Embryonic facial prominence (tissue), 1 donor: ENCODE measurements at regions not wholly inside any gene's neighbourhood (a gene's known extent, or its start where the extent isn't known, plus 50 kb on each side); places are given as distances from the start of the nearest gene placed in this dataset.
"Not testable (repeated sequence)": the region's sequence is repeated elsewhere in the genome, so short reads cannot be mapped to it uniquely, and the experiment has no call there.

Experiments
- DNase-seq: peaks from one replicate; pipeline ENCODE4 v3.0.0-alpha.2; 2016; ENCODE audit errors: extremely low spot score

GRCh38 chr5:97234380-97234779 lies 51.3 kb upstream of the RIOK2 start:
- DNase-seq, result not testable (repeated sequence)

DNA sequence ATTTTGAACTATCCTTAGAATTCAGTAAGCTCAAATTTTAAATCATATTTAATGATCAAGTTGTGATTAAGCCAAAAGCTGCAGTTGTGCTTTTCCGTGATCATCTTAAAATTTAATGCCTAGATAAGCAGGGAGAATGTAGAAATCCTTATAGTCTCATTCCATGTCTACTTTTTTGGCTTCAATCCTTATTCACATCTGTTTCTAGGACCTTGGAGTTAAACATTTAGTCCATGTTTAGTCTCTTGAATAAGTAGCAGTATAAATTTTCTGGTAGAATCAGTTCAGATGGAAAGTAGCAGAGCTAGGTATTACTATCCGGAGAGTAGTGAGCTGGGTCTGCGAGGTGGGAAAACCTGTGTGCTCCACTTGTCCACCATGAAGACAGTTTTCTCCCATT lies 59.3 kb upstream of the RIOK2 start:
- no peak for DNase-seq

DNA sequence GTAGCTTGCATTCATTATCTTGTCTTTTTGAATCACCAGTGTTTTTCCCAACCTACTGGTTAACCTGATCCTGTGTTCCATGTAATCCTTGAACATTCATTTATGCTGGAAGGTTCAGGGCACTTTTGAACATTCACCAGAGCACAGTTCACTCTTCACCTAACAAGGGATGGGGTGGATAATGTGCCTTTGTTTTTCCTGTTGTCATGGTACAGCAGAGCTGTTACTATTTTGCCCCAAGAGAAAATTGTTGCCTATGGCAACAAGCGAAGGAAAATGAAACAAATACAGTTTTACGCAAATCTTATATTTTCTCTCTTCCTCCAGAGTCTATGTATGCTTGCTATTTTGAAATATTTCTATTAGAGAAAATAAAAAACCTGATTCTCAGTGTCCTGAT lies 60.3 kb upstream of the RIOK2 start:
- DNase-seq, result no peak

DNA sequence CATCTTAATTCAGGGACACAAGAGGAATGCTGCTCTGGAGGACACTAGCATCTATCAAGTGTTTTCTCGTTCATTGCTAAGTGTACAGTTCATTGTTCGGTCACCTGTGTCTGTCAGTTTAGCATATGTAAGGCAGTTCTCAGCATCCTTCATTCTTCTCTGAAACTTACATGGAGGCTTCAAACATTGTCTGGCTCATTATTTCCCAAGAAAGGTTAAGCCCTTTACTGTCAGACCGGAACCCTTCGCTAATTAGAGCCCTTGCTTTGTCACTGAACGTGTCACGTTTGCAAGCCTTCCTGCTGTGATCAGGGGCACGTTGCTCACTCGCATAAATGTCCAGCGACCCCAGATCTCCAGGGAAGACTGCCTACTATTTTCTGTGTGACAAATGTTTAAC lies 62.3 kb upstream of the RIOK2 start:
- DNase-seq, result no peak

DNA sequence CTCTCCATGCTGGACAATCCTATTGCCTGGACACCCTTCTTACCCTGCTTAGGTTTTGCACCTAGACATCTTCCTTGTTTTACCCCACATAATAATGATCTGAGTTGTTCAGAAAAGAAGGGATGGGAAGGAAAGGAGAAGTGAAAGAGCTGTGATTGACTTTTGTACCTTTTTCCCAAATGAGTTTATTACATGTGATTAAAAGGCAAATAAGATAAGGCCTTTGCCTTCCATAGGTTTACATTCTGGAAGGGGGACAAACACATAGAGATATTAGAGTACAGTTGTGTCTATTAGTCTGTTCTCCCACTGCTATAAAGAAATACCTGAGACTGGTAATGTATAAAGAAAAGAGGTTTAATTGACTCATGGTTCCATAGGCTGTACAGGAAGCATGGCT lies 67.1 kb upstream of the RIOK2 start:
- no peak for DNase-seq

- no peak for DNase-seq
Measured at GRCh38 chr5:97266076-97266475, 83.0 kb upstream of the RIOK2 start.

- no peak for DNase-seq
Measured at GRCh38 chr5:97266576-97266975, 83.5 kb upstream of the RIOK2 start.

- DNase-seq, result no peak
Measured at GRCh38 chr5:97267767-97268166, 84.7 kb upstream of the RIOK2 start.

- DNase-seq, result no peak
Measured at GRCh38 chr5:97276474-97277120, 93.5 kb upstream of the RIOK2 start.

DNA sequence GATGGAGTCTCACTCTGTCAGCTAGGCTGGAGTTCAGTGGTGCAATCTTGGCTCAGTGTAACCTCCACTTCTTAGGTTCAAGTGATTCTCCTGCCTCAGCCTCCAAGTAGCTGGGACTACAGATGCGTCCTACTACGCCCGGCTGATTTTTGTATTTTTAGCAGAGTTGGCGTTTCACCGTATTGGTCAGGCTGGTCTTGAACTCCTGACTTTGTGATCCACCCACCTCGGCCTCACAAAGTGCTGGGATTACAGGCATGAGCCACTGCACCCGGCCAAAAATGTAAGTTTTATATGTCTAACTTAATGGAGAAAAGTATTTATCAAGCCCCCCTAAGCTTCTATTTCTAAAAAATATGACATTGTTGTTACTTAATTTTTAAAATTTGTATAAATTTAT lies 98.2 kb upstream of the RIOK2 start:
- no peak for DNase-seq

GRCh38 chr5:97297063-97297703 lies 114.1 kb upstream of the RIOK2 start:
- DNase-seq, result peak; percentile 7

DNA sequence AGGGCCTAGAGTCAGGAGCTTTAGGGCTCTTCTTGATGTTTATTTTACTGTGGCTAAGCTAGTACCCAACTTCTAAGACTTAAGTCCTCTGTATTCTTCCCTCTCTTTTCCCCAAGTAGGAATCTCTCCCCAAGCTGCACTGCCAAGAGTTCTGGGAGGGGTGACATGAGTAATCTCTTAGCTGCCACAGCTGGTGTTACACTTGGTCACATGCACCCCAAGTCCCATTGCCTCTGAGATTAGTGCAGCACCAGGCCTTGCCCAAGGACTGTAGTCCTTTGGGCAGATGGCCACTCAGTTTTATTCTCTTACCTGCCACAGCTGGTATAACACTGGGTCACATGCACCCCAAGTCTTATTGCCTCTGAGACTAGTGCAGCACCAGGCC lies 114.7 kb upstream of the RIOK2 start:
- DNase-seq, result no peak

GRCh38 chr5:97301181-97301580 lies 118.1 kb upstream of the RIOK2 start:
- DNase-seq, result not testable (repeated sequence)

GRCh38 chr5:97338729-97339128 lies 155.7 kb upstream of the RIOK2 start:
- DNase-seq, result no peak

GRCh38 chr5:97355775-97356174 lies 172.7 kb upstream of the RIOK2 start:
- DNase-seq, result no peak

DNA sequence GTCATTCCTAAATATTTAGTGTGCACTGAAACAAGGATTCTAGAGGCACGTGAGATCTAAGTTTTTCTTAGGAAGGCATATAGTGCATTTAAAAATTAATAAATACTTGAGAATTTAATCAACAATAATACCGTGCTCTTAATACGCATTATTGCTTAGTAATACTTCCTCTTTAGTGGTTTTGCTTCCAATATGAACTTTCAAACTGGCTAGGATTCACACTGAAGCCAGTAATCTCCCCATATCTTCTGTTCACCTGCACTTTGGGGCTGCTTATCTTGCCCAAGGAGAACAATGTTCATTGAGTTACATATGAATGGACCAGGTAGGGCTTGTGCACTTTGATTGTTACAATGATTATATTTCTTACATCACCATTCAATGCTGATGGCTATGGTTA lies 180.5 kb upstream of the RIOK2 start:
- no peak for DNase-seq

DNA sequence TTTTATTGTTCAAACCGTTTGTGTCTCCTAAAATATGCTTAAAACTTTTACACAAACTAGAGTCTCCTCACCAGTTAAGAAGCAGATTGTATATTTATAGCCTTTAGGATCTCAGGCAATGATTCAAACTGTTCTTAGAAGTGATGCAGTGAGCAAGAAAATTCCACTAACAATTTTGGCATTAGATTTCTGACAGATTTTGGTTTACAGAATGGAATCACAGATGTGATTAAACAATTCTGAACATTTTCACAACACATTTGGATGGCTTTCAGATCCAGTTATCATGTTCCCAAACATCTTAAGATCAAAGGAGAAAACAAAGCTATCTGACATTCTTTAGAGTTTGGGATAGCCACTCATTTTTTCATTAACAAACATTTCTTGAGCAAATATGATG lies 181.7 kb upstream of the RIOK2 start:
- no peak for DNase-seq

DNA sequence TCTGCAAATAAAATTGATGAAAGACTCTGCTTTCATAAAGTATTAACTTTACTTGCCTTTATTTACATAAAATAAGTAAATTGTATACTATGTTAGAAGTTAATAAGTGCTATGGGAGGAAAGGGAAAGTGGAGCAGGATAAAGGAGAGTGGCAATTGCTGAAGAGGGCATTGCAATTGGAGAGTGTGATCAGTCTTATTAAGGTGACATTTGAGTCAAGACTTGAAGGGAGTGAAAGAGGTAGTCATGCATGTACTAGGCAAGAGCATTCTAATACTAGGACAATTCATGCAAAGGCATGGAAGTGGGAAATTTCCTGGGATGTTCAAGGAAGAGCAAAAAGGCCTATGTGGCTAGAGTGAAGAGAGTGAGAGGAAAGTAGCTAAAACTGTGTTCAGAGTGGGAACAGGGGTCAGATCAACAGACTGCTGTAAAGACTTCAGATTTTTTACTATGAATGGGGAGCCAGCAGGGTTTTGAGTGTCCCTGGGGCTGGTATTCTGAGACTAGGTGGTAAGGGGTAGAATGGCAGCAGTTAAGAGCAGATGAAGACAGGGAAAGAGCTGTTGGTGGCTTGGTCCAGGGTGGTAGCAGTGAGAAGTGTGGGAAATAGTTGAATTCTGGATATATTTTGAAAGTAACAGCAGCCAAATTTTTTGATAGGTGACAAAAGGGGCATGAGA lies 182.3 kb upstream of the RIOK2 start:
- no peak for DNase-seq

- DNase-seq, result no peak
Measured at GRCh38 chr5:97365918-97366317, 182.9 kb upstream of the RIOK2 start.

GRCh38 chr5:97375959-97376358 lies 192.9 kb upstream of the RIOK2 start:
- DNase-seq, result no peak

DNA sequence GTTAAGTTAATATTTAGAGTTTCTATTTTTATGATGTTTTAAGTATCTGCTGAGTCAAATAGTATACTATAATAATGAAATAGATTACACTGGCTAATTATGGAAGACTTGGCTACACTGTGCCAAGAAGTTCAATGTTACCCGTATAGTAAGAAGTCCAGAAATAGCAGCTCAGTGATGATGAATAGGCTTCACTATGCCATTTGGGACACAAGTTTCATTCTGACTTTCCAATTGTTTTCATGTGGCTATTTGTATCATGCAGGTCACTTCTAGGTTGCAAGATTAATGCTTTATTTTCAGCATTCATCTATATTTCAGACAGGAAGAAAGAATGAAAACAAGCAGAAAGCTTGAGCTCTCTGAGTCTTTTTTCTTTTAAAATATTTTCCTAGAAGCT lies 194.5 kb upstream of the RIOK2 start:
- DNase-seq, result no peak

- no peak for DNase-seq
Measured at GRCh38 chr5:97383996-97384395, 200.9 kb upstream of the RIOK2 start.

DNA sequence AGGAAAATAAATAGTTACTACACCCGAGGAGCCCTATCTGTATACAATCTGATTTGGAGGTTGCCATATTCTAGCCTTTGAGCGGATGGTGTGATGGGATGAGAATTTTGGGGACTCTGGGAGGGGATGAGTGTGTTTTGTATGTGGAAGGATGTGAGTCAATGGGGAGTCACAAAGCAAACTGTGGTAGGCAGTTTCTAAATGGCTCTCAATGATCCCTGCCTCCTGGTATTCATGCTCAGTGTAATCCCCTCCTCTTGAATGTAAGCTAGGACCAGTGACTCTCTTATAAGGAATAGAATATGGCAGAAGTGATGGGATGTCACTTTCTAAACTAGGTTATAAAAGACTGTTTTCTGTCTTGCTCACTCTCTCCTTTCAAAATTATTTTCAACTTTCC lies 205.7 kb upstream of the RIOK2 start:
- DNase-seq, result no peak
